GM18508 (cell line): ENCODE measurements at regions not wholly inside any gene's neighbourhood (a gene's known extent, or its start where the extent isn't known, plus 50 kb on each side); places are given as distances from the start of the nearest gene placed in this dataset.

ENCODE experiments used
- ATAC-seq: cut with Tn5 transposase; IDR thresholded peaks from one replicate; pipeline ENCODE4 v1.9.1; 2021; ENCODE audit warnings: moderate number of reproducible peaks; ENCODE audit not compliant: insufficient read depth, unreplicated experiment

DNA sequence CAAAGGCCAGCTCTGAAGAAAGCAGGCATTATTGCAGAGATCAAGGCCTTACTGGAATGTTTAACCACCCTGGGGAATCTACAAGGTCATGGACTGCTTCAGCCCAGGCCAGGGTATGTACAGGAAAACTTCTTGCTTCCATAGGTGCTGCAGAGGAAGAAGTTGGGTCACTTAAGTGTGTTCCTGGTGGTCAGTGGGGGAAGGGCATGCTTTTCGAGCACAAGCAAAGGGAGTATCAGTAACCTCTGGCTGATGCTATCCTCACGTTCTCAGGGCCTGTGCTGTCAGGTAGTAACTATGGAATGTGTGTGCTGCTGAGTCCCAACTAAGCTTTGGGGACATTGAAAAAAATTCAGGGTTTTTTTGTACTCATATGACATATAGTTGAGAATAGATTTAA, 234.0 kb upstream of the SP4 start:
- ATAC-seq: no peak

DNA sequence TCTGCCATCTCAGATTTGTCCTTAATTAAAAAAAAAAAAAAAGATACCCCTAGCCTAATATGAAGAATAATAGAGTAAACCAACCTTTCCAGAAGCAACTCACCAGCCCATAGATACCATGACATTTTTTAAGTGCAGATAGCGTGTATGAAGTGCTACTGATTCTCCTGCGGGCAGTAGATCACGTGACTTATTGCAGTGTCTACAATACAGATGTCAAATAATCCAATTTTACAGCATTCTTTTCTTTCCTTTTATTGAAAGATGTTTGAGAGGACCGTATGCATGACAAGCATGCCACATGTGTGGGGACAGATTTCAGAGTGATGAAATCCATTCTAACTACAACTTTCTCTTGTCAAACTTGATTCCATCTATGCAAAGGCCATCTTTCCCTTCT, 232.9 kb upstream of the SP4 start:
- no peak for ATAC-seq

DNA sequence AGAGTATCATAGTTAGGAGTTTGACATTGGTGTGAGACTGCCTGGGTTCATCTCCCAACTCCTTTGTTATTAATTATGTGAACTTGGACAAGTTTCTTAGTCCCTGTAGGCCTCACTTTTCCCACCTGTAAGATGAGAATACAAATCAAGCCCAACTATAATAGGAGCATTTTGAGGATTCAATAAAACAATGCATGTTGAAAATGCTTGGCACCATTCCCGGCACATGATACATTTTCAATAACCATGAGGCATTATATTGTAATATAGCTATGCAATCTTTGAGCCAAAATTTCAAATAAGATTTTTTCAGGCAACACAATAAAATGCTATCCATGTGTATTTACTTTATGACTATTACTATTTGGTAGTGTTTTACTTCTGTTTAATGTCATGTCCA, 229.0 kb upstream of the SP4 start:
- ATAC-seq: no peak

DNA sequence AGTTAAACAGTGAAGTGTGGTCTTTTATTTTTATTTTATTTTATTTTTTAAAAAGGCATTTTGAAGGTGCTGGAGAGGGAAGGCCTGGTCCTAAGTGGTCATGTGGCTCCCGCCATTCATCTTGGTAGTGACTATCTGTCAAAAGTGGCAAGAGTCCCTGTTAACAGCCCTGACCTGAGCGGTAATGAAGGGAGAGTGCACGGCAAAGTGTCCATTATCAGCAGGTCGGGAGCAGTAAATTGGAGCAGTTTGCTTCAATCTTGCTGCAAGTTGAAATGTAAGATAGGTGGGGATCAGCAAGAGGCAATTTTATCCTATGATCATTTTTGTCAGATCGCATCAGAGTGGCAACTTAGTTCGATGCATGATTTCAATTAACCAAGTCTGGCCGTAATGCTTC, 227.4 kb upstream of the SP4 start:
- ATAC-seq: no peak

DNA sequence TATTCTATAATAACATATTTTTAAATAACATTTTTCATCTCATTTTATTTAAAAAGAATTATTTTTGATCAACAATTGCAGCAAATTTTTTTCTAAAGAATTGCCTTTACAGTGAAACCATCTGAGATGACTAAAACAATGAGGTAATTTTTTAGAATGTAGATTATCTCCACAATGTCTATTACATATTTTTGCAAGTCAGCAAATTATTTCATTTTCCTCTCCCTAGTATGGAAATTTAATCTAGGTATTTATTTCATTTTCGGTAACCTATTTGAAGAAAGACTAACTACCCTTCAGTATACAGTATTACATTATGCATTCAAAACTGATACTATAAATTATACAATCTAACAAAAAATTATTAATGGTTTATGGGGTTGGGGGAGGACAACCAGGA, 213.2 kb upstream of the SP4 start:
- ATAC-seq: no peak

DNA sequence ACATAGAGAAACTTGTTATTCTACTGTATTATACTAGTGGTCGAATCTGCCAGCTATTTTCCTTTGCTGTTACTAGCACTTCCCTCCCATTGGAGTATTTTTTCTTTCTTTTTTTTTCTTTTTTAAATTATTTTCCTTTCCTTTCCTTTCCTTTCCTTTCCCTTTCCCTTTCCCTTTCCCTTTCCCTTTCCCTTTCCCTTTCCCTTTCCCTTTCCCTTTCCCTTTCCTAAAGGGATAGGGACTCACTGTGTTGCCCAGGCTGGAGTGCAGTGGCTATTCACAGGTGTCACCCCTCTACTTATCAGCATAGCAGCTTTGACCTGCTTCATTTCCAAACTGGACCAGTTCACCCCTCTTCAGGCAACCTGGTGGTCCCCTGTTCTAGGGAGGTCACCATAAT, 212.6 kb upstream of the SP4 start:
- ATAC-seq: no peak

DNA sequence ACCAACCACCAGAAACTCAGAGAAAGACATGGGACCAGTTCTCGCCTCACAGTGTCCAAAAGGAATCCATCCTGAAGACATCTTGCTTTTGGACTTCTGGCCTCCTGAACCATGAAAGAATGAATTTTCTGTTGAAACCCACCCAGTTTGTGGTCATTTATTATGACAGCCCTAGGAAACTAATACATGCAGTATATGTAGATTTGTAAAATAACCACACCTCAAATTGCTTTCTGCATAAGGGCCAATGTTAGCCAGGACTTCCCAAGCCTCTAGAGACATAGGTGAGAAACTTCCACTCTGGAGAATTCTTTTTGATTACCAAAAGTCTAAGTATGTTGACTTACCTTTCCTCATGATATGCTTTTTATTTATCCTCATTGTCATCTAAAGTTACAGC, 210.5 kb upstream of the SP4 start:
- no peak for ATAC-seq

DNA sequence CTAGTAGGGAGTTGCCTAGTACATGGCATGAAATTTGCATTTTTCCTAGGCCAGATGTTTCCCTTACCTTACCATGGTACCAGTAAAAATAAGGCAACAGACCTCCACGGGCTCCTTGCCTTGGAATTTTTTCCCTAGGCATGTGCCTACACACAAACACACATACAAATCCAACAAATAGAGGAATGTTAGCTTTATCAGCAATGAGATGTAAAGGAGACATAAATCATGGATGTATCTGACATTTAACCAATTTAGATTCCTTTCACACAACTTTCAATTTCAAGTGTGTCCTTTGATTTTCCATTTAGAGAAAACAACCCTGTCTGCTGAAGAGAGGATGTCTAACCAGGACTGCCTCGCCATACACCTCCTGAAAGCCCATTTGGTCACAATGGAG, 209.7 kb upstream of the SP4 start:
- no peak for ATAC-seq

DNA sequence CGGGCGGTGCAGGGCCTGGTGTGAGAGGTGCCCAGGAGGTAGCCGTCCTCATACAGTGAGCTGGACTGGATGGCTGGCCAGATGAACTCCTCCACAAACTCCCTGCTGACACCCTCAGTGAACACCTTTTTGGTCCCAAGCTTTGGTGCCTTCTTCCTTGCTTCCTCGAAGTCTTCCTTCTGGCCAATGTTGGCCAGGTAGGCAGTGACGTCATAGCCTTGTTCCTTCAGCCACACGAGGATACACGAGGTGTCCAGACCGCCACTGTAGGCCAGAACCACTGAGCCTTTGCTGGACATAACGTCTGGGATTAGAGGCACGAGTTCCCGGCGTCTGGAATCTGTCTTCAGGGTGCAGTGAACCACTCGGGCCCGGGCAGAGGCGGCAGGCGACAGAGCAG, 206.8 kb upstream of the SP4 start:
- ATAC-seq: no peak

DNA sequence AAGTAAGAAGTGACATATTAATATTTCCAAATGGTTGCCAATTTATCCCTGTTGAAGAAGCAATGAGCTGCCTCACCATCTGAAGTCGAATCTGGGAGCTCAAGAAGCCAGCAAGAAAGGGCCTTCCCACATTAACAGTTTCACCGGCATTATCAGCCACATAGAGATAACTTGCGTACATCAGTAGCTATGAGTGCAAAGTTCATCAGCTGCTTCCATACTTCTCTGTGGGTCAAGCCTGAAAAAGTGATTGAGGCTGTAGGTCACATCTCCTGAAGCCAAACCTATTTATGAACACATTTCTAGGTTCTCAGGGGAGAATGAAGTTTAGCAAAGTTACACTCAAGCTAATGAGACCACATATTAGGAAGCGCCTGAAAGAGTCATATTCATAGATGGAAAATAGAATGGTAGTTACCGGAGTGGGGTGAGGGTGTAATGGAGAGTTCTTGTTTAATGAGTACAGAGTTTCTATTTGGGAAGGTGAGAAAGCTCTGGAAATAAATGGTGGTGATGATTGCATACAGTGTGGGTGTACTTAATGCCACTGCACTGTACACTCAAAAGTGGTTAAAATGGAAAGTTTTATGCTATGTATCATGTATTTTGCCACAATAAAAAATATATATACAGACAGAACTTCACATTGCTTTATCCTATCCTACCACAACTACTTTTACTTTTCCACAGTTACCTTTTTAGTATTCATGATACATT, 189.3 kb upstream of the SP4 start:
- no peak for ATAC-seq

DNA sequence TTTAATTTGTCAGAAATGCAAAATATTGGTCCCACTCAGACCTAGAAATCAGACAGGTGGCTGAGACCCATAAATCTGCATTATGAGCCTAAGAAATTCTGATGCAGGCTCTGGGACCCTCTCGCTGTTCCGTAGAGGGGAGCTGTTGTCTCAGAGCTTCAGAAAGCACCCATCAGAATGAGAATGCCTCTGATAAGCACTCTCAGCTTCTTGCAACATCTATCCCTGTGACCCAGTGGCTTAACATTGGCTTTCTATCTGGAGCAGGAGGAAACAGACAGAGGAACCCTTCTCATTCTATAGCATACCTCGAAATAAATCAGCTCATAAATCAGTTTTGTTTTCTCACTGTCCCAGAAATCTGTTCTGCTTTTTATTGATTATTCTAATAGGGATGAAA, 184.6 kb upstream of the SP4 start:
- no peak for ATAC-seq

DNA sequence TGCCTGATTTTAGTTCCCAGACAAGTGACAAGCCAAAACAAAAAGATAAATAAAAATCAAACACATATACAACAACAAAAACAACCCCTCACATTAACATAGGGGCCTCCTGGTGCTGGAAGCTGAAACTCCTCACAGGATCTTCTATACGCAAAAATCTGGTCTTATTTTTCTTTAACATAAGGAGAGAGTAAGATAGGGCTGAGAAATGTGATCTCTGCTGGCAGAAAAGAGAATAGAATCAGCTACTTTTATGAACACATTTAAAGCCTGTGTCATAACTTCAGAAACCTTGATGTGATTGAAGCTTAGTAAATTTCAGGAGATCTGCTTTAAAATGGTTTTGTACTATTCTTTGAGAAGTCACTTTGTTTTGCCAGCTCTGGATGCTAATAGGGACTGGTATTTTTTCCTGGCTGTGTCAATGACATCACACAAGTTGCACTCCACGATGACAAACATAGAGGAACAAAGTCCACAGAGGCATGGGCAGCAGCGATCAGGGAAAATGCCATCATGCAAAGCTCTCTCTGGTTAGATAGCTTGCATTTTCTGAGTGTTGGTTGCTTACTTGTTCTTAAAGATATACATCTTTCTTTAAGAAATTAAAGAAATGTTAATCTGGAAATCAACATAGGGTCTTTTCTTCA, 176.6 kb upstream of the SP4 start:
- no peak for ATAC-seq

DNA sequence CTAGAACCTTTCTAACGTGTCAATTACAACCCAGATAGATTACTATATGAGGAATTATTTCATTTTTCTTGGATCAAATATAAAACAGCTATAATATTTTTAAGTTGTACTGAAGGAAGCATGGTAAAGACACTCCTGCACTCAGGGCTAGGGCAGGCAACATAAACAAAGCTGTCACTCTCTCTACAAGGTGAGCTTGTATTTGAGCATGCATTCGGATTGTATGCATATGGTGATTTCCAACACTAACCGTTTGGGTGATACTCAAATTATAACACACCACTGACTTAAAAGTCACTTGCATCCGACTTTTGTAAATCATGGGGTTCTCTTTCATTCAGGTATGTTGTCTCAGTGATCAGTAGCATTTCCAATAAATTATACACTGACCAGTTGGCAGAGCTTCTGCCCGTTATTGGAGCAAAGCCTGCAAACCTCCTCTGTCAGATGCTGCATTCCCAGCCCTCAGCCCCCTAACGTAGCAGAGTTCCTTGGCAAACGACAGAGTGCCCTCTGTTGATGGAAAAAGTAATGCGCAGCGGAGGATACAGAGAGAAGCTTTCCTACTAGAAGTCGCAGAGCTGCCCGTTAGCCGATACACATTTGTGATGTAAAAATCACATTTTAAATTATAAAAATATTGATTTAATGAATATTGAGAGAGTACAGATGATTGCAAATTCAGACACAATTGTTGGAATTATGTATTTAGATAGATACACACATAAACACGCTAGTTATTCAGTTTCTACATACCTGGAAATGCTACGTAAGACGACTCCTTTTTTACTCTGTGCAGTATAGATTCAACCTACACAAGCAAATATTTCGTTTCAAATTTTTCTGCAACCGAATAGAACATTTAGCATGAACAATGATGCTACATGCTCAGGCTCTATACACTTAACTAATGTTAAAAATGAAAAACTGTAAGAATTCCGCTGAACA, 173.9 kb upstream of the SP4 start:
- no peak for ATAC-seq

DNA sequence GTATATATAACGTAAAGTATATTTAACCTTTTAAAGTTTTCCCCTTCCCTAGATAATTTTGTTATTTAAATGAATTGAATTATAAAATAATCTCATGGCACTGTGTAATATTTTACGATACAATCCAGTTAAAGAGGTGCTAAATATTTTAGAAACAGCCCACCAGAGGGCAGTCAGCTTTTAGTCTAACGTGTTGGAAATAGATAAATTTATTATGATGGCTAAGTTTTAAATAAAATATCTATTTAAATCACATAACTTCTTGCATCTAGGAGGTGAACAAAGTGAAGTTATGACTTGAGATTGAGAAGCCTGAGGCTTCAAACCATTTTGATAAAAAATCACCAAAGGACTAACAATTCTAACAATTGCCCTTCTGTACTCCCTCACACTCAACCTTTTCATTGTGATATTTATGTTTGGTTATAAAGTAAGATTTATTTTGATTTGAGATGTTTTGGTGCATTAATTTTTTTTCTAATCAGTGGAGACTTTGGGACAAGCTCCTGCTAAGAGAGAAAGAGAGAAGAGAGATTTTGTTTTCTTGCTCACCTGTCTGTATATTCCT, 171.5 kb upstream of the SP4 start:
- no peak for ATAC-seq

DNA sequence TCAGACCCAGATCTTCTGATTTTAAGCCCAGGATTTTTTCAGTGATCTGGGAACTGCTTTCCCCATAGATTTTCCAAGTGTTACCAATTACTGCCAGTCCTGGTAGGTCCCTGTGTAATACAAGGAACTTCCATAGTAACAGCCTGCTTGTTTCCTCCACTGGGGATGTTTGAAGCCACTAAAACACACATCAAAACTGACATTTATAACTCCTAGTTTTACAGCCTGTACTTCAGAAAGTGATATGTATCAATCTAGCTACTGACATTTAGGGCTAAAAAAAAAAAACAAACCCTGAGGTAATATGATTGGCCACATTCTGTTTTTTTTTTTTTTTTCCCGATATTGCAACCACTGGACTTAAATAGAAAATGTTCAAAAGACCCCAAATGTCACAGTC, 166.9 kb upstream of the SP4 start:
- ATAC-seq: no peak

DNA sequence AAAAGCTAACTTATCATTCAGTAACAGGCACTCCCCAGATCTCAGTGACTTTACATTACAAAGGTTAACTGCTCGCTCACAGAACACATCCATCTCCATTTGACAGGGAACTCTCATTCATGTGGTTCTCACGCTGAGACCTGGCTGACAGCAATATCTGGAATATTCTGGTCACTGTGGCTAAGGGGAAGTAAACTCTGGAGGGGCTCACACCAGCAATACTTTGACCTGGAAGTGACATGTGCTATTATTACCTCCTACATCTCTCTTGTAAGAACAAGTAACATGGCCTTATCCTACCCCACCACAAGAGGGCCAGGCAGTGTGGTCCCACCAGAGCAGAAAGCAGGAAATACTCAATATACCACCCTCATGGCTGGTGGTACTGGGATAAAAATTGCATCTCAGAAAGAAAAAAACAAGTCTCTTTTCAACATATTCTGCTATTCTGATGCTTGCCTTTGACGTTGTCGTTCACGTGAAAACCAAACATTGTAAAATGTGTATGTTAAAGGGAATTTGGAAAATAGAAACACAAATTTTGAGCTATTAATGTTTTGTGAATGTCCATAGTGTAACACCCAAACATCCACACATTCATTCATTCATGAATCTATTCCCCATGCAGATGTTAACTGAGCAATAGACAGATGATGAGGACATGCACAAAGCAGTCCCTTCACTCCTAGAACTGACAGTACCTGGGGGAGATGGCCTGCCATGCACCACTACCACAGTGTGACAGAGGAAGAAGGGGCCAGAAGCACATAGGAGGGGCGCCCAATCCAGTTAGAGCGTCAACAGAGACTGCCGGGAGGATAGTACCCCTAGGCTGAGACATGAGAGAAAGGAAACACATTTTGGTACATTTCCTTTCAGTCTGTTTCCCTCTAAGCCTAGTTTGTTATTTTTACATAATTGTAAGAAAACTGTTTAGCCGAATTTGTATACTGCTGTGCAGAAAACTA, 166.0 kb upstream of the SP4 start:
- no peak for ATAC-seq

DNA sequence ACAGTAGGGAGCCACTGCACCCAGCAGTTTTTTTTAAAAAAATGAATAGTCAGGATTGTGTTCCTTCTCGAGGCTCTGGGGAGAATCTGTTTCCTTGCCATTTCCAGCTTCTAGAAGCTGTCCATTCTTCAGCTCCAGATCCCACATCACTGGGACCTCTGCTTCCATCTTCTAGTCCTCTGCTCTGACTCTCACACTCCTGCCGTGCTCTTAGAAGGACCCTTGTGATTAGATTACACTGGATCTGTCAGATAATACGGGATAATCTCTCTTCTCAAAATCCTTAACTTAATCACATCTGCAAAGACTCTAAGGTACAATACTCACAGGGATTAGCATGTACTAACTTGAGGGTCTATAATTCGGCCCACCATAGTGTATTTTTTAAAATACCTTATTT, 158.9 kb upstream of the SP4 start:
- no peak for ATAC-seq

DNA sequence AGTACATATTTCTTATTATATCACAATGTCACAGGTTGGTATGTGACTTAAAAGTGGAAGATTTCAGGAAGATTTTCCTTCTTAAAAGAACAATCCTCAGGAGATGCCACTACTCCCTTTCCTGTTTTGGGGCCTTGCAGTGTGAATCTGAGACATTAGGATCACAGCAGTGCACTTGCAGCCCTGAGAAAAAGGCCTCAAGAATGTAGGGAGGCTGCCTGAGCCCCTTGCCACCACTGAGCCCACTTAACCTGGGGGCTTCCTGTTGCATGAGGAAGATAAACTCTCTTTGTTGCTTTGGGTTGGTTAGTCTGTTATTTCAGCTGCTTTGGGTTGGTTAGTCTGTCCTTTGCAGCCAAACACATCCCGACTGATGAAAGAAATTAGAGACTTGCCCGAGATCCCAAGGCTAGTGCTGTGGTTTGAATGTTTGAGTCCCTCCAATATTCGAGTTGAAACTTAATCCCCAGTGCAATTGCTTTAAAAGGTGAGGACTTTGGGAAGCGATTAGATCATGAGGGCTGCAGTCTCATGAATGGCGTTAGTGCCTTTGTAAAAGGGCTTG, 151.3 kb upstream of the SP4 start:
- no peak for ATAC-seq

DNA sequence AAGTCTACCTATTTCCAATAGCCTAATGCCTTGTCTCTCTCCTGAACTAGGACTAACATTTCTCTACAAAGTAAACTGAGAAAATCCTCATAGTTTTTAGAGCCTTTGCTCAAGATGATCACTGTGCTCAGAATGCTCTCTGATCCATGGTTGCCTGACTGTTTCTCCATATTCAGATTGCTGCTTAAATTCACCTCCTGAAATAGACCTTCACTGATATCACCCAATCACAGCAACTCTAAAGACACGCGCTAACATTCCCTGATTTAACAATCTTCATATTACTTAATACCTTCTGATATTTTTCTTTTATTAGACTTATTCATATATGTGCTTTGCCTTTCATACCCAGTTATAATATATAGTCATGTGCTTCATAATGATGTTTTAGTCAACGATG, 148.9 kb upstream of the SP4 start:
- no peak for ATAC-seq

DNA sequence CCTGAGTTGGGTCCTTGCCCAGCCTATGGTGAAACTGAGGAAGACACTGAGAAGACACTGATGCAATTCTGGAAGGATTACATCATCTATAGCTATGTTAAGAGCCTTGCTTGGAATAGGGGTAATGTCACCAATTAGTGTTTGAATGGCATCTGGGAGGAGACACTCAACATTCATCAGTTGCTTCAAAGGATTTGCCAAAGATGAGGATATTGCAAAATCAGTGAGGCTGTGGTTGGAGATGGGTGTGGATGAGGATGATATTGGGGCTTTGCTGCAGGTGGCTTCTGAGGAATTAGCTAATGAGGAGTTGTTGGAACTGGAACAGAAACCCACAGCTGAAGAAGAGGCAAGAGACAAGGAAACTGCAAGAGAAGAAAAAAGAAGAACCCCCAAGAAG, 146.7 kb upstream of the SP4 start:
- ATAC-seq: no peak
